HL-60 (cell line): ENCODE measurements at regions not wholly inside any gene's neighbourhood (a gene's known extent, or its start where the extent isn't known, plus 50 kb on each side); places are given as distances from the start of the nearest gene placed in this dataset.

Experiments used
- CTCF ChIP-seq: IDR thresholded peaks from one replicate; pipeline ENCODE4 v1.5.1; 2011; ENCODE audit warnings: low read length, control low read depth, inconsistent platforms; ENCODE audit not compliant: insufficient read depth
- POLR2AphosphoS5 ChIP-seq: IDR thresholded peaks from 2 replicates; pipeline ENCODE4 v1.6.1; 2012; ENCODE audit warnings: low read depth
- REST ChIP-seq: IDR thresholded peaks from 2 replicates; pipeline ENCODE4 v1.6.1; 2012; ENCODE audit warnings: low read depth; ENCODE audit not compliant: insufficient replicate concordance

GRCh38 chr1:4309676-4310320 is 344.6 kb upstream of the AJAP1 start:
- no peak for TF ChIP-seq CTCF
- no peak for TF ChIP-seq POLR2AphosphoS5
- TF ChIP-seq REST = no peak
